ENCODE measurements at regions not wholly inside any gene's neighbourhood (a gene's known extent, or its start where the extent isn't known, plus 50 kb on each side); places are given as distances from the start of the nearest gene placed in this dataset.

DNA sequence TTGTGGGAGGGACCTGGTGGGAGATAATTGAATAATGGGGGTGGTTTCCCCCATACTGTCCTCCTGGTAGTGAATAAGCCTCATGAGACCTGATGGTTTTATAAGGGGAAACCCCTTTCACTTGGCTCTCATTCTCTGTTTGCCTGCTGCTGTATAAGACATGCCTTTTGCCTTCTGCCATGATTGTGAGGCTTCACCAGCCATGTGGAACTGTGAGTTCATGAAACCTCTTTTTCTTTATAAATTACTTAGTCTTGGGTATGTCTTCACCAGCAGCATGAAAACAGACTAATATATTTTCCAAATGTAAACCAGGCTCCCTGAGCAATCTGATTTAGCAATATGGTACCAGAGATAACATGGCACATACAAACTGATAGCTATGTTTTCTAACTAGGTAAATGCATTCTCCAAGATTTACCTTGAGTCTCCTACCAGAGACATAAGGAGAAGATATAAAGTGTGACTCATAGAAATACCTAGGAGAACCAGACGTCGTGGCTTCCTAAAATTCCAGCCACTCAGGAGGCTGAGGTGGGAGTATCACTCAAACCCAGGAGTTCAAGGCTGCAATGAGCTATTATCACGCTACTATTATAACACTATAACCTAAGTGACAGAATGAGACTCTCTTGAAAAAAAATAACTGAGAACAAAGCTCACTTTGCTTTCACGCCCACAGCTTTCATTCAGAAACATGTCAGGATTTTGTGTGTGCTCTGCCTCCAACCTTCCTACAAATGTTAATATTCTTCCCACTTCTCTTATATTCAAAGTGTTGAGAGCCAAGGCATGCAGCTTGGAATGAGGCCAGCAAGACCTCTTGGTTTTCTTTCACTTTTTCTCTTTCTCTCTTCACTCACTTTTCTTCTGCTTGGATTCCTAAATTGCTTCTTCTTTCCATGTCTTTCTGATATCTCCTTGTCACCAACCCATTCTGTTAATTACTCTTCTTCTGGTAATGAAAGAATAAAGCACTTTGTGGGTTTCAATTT, 263.9 kb upstream of the UBE2E3 start:
- no peak overlapping the region for H3K4me3 Mint-ChIP-seq
- H3K27ac Mint-ChIP-seq = no peak overlapping the region
- no peak for DNase-seq
- POLR2A ChIA-PET = no interaction called here
- no peaks in the 10 kb centered on the region for H3K9me3 Mint-ChIP-seq
- H3K4me1 Mint-ChIP-seq = no peaks in the 10 kb centered on the region
- ATAC-seq (ENCODE audit: low read depth) = no peak
- no peaks in the 10 kb centered on the region for H3K27me3 Mint-ChIP-seq
- H3K36me3 Mint-ChIP-seq = no peaks in the 10 kb centered on the region

DNA sequence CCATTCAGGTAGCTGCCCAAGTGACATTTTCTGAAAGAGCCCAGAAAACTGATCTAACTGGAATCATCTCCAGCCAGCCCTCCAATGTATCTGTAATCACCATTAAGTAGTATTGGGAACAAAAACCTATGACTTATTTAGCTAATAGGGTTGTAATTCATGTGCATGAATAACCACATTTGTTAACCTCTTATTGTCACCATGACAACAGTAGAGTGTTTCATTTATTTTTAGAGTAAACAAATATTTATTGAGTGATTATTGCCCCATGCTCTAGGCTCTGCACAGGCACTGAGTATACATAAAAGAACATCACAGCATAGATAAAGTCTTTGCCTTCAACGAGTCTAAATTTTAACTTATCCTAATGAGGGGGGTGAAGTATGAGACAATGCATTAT, 265.4 kb upstream of the UBE2E3 start:
- Mint-ChIP-seq H3K27me3 (no peaks in the 10 kb centered on the region), H3K4me1 (no peaks in the 10 kb centered on the region), H3K9me3 (no peaks in the 10 kb centered on the region), H3K4me3 (no peak overlapping the region), H3K36me3 (no peaks in the 10 kb centered on the region), H3K27ac (no peak overlapping the region)
- POLR2A ChIA-PET = no interaction called here
- ATAC-seq (ENCODE audit: low read depth) = no peak
- no peak for DNase-seq

DNA sequence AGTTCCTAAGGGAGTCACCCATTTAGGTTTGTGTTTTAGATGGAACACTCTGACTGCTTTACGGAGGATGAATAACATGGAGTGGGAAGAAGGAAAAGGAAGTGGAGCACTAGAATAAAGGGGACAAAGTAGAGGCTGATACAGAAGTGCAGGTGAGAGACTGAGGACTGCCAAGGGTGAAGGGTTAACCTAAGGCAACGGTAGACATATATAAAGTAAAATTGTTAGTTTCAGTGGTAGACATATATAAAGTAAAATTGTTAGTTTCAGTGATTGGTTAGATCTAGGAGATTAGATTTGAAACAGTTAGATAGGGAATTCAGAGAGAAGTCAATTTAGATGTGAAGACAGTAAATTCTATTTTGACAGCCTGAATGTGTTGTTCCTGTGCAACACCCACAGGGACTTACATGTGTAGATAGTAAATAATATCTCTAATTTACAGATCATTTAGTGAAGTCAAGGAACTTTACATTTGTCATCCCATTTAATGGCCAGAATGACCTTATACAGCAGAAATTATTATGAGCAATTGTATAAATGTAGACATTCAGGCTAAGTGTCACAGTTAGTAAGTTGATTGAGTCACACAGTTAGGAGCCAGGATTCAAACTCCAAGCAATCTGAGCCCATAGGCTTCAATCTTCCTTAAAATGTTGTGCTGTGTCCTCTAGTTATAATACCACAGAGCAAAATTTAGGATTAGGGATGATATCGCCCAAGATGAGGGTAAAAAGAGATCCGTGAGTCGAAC, 270.8 kb upstream of the UBE2E3 start:
- H3K27ac Mint-ChIP-seq = no peak overlapping the region
- H3K27me3 Mint-ChIP-seq = no peaks in the 10 kb centered on the region
- DNase-seq (no peak), ATAC-seq (ENCODE audit: low read depth) (no peak)
- no peaks in the 10 kb centered on the region for H3K4me1 Mint-ChIP-seq
- POLR2A ChIA-PET = no interaction called here
- no peak overlapping the region for H3K4me3 Mint-ChIP-seq
- no peaks in the 10 kb centered on the region for H3K9me3 Mint-ChIP-seq
- H3K36me3 Mint-ChIP-seq = no peaks in the 10 kb centered on the region

DNA sequence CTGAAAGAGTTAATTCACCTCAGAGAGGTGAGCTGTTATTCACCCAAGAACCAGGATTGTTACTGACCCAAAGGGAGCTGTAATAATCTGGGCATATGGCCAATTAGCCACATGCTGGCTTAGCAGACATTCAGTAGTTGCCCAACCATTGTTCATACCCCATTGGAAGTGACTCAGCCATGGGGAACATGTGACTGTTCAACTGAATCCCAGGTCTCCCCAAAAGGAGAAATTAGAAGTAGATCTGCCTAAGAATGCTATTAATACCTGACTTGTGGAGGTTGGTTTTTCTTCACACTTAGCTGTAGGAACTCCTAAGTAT, 272.6 kb upstream of the UBE2E3 start:
- ATAC-seq (ENCODE audit: low read depth) = no peak
- H3K27ac Mint-ChIP-seq = no peak overlapping the region
- H3K4me3 Mint-ChIP-seq = no peak overlapping the region
- no peaks in the 10 kb centered on the region for H3K4me1 Mint-ChIP-seq
- H3K36me3 Mint-ChIP-seq = no peaks in the 10 kb centered on the region
- H3K9me3 Mint-ChIP-seq = no peaks in the 10 kb centered on the region
- POLR2A ChIA-PET = no interaction called here
- H3K27me3 Mint-ChIP-seq = no peaks in the 10 kb centered on the region
- no peak for DNase-seq

DNA sequence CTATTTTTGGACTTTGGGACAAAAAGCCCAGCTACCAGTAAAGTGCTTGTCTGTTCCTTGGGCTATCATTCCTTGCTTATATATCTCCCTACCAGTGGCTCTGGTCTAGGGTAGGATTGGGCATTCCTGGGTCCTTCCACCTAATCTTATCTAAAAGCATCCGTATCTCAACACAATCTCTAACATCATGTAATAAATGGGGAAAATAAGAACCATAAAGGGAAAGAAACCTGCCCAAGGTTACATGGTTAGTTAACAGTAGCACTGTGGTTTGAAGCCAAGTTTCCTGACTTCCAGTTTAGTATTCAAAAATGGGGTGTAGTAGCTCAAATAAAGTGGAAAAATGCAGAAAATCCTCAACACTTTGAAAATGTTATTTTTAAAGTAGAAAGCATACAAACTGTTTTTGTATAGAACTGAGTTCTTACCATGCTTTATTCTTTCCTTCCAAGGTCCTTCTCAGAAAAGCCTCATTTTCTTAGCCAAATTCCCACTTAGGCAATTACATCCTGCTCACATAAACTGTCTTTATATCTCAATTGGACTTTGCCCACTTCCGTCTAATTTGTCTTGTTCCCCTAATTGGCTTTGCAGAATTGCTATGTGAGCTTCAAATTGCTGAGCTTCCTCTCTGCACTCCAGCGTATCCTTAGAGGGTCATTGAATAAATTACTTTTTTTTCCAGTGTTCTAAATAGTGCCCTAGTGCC, 273.1 kb upstream of the UBE2E3 start:
- Mint-ChIP-seq H3K4me1 (no peaks in the 10 kb centered on the region), H3K36me3 (no peaks in the 10 kb centered on the region), H3K27ac (no peak overlapping the region), H3K27me3 (no peaks in the 10 kb centered on the region), H3K9me3 (no peaks in the 10 kb centered on the region), H3K4me3 (no peak overlapping the region)
- ATAC-seq (ENCODE audit: low read depth) (no peak), DNase-seq (no peak)
- POLR2A ChIA-PET = no interaction called here

DNA sequence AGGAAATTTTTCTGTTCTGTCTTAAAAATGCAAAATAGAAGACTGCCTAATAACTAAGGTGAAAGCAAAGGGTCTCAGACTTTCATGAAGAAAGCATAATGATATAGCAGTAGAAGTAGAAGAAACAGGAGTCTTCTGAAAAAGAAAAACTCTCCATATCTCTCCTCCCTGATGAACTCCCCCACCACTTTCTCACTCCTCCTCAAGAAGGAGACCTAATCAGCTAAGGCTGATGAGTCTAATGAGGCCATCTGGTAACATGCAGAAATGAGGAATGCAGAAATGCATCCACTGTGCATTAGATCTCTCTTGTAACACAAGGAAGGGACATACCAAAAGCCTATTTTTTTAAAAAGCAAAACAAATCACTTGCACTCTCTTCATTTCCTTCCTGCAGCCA, 273.7 kb upstream of the UBE2E3 start:
- Mint-ChIP-seq H3K27ac (no peak overlapping the region), H3K9me3 (no peaks in the 10 kb centered on the region), H3K4me1 (no peaks in the 10 kb centered on the region), H3K36me3 (no peaks in the 10 kb centered on the region), H3K27me3 (no peaks in the 10 kb centered on the region), H3K4me3 (no peak overlapping the region)
- POLR2A ChIA-PET = no interaction called here
- no peak for DNase-seq
- ATAC-seq (ENCODE audit: low read depth) = no peak

DNA sequence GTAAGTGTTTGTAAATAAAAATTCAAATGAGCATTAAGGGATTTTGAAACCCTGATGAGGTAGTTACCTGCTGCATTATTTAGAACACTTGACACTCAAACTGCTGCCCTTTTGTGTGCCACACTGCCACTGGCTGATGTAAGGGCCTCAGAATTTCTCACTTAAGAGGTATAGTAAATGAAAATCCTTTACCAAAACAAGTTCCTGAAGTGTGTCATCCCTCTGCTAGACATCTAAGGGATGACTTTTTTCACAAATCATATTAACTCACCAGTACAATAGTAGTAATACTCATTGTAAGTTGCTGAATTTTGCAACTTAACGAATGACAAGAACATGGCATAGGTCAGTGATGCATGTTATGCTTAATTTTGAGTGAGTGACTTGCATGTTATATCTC, 274.9 kb upstream of the UBE2E3 start:
- no peaks in the 10 kb centered on the region for H3K36me3 Mint-ChIP-seq
- H3K4me1 Mint-ChIP-seq = no peaks in the 10 kb centered on the region
- DNase-seq (no peak), ATAC-seq (ENCODE audit: low read depth) (no peak)
- no peaks in the 10 kb centered on the region for H3K9me3 Mint-ChIP-seq
- POLR2A ChIA-PET = no interaction called here
- H3K4me3 Mint-ChIP-seq = no peak overlapping the region
- no peak overlapping the region for H3K27ac Mint-ChIP-seq
- no peaks in the 10 kb centered on the region for H3K27me3 Mint-ChIP-seq

DNA sequence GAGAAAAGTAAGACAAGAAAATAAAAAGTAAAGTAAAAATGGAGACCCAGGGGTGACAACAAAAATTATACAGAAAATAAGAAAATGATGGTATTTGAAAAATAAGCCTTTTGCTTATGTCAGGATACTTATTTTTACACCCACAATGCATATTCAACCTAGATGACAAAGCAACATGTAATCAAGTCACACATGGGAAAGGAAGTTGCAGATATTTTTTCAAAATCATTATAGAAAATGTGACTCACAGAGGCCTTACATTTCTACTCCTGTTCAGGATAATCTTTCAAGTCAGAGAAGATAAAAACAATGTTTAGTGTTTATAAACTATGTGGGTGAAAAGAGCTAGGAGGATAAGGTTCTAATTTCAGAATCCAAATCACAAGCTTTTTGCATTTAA, 275.3 kb upstream of the UBE2E3 start:
- POLR2A ChIA-PET = no interaction called here

DNA sequence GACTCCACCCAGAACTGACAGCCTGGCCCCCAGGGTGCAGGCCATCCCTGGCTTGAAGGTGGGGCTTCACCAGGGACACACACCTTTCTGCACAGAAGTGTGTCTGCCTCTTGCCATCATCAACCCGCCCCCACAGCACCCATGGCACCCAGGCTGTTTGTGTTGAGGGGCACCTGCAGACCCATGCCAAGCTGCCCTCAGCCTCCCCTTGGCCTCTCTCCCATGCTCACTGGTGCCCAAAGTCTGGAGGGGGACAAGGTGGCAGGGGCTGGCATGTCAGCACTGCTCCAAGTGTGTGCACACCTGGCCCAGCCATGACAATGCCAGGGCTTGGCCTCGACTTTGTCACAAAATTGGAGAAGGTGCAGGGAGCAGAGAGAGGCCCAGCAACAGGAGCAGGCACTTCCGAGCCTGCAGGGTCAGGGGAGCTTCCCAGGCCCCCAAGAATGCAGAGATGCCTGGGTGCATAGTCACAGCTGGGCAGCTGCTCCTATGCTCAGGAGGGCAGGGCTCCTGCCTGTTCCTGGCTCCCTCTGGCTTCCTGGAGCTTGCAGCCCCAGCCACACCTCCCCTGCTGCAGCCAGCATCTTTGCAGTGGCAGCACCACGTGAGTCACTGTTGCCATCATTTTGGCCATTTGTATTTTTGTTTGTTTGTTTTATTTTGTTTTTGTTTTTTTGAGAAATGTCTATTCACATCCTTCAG, 280.6 kb upstream of the UBE2E3 start:
- Mint-ChIP-seq H3K4me1 (no peaks in the 10 kb centered on the region), H3K9me3 (no peaks in the 10 kb centered on the region), H3K4me3 (no peak overlapping the region), H3K27ac (no peak overlapping the region), H3K27me3 (no peaks in the 10 kb centered on the region), H3K36me3 (no peaks in the 10 kb centered on the region)
- POLR2A ChIA-PET = no interaction called here
- DNase-seq = no peak
- ATAC-seq (ENCODE audit: low read depth) = no peak

More for the DNA sequence above, 275.3 kb upstream of the UBE2E3 start:
- no peak overlapping the region for H3K27ac Mint-ChIP-seq
- H3K27me3 Mint-ChIP-seq = no peaks in the 10 kb centered on the region
- DNase-seq = no peak
- ATAC-seq (ENCODE audit: low read depth) = no peak
- H3K4me1 Mint-ChIP-seq = no peaks in the 10 kb centered on the region
- no peaks in the 10 kb centered on the region for H3K36me3 Mint-ChIP-seq
- H3K9me3 Mint-ChIP-seq = no peaks in the 10 kb centered on the region
- no peak overlapping the region for H3K4me3 Mint-ChIP-seq

DNA sequence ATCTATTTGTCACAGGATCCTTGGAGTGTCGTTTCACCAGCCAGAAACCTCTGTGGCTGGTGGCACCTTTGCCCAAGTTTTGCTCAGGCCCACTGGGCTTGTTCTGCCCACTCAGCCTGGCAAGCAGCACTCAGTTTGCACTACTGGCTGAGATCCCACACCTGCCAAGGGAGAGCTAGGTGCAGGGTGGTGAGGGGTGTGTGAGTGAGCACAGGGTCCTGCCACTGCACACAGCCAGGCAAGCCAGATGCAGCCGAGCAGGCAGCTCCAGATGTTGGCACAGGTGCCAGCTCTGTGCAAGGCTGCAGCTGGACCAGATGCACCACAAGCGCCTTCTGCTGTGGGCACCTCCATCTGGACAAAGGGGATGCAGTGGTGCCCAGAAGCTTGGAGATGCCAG, 281.7 kb upstream of the UBE2E3 start:
- Mint-ChIP-seq H3K27ac (no peak overlapping the region), H3K9me3 (no peaks in the 10 kb centered on the region), H3K27me3 (no peaks in the 10 kb centered on the region), H3K4me3 (no peak overlapping the region), H3K36me3 (no peaks in the 10 kb centered on the region), H3K4me1 (no peaks in the 10 kb centered on the region)
- POLR2A ChIA-PET = no interaction called here
- ATAC-seq (ENCODE audit: low read depth) (no peak), DNase-seq (no peak)

DNA sequence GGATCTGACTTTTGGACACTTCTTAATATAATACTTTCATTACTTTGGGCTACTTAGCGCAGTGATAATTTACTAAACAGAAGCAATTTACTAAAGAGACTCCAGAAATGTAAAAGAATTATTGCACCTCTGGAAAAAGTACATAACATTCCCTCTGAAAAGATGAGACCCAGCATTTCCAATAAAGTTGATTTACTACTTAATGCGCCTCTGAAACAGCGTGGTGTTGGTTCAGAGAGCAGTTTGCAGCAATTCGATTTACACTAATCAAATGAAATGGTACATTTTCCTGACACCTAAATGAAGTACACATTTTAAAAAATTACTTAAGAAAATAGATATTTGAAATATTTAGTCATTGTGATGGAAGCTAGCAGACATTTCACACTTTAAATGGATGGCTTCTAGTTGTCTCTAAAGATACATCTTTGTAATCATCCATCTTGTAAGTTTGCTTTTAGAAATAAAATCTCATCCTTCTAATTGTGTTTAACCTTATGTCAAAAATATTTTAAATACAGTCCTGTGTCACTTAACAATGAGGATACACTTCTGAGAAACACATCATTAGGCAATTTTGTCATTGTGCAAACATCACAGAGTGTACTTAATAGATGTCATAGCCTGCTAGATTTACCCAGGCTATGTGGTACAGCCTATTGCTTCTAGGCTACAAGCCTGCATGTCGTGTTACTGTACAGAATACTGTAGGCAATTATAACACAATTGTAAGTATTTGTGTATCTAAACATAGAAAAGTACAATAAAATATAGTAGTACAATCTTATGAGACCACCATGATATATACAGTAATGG, 284.6 kb upstream of the UBE2E3 start:
- Mint-ChIP-seq H3K4me1 (no peaks in the 10 kb centered on the region), H3K36me3 (no peaks in the 10 kb centered on the region), H3K9me3 (no peaks in the 10 kb centered on the region), H3K27me3 (no peaks in the 10 kb centered on the region), H3K27ac (no peak overlapping the region), H3K4me3 (no peak overlapping the region)
- ATAC-seq (ENCODE audit: low read depth) (no peak), DNase-seq (no peak)
- POLR2A ChIA-PET = no interaction called here

DNA sequence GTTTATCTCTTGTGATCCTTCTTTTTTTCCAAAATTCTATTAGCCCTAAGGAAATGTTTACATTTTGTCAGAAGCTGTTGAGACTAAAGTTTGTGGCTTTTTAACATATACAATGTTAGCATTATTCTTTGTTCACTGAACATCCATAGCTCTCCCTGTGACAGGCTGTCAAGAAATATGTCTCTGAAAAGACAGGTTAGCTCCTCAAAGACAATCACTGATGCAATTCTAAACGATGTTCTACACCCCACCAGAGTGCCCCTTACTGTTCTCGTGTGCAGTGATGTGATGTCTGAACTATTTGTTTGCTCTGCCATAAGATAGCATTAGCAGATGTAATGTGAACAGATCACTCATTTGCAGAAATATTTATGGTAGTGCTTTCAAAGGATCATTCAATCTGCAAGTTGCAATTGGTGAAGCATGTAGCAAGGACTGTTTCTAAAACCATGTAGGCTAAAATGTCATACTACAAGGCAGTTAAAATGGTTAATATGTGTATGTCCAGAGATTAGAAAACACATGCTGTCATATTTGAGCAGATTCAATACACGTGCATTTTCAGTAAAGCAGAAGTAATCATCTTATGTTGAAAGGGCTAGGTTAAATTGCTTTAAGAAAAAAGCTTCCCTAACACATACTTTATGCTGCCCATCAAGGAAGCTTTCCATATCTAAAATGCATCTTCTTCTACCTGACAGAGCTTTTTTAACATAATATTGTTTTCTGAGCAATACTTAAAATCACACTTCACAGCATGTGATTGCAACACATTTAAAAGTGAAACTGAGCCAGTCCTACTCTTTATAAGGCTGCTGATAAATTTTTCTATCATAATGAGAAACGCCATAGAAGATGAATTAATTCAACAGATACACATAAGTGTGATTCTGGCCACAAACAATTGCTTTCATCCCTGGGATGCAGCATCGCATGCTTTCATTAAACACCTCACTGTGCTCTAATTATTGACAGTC, 285.7 kb upstream of the UBE2E3 start:
- POLR2A ChIA-PET = no interaction called here
- Mint-ChIP-seq H3K4me3 (no peak overlapping the region), H3K27ac (no peak overlapping the region), H3K4me1 (no peaks in the 10 kb centered on the region), H3K9me3 (no peaks in the 10 kb centered on the region), H3K27me3 (no peaks in the 10 kb centered on the region), H3K36me3 (no peaks in the 10 kb centered on the region)
- ATAC-seq (ENCODE audit: low read depth) = no peak
- no peak for DNase-seq

Data from activated naive CD8-positive, alpha-beta T cell treated with anti-CD3 and anti-CD28 coated beads, Interleukin-2, amount 10 ng/mL, durations not matched to agents 7 days and 5 days (primary cell).